SK-N-SH (cell line): ENCODE measurements at regions not wholly inside any gene's neighbourhood (a gene's known extent, or its start where the extent isn't known, plus 50 kb on each side); places are given as distances from the start of the nearest gene placed in this dataset.

ENCODE experiments used
- CTCF ChIA-PET: fragments of 300-600, 350-600 bp; formaldehyde crosslinking; extraction: SDS; loops from one replicate; lab custom pipeline; 2021; lab: Yijun Ruan, JAX
- POLR2A ChIA-PET: fragments of 350-600 bp; sonication (Branson Sonifier 250); formaldehyde crosslinking; extraction: SDS; loops from one replicate; lab custom pipeline; 2020; ENCODE audit warnings: antibody characterized with exemption, inconsistent platforms; lab: Yijun Ruan, JAX
- DNase-seq: peaks from one replicate; pipeline ENCODE4 v3.0.0; 2012
- H2AFZ ChIP-seq: fragments of 200-600 bp; sonication (generic); 2 replicates; pipeline ENCODE4 v1.8.1; 2016; ENCODE audit warnings: antibody characterized with exemption, mild to moderate bottlenecking, low read depth
- H3F3A ChIP-seq: fragments of 200-600 bp; sonication (generic); replicated peaks from 2 replicates; pipeline ENCODE3; 2016; ENCODE audit warnings: antibody characterized with exemption, mild to moderate bottlenecking; ENCODE audit not compliant: insufficient read depth
- H3K27ac ChIP-seq, 2 experiments: fragments of 200-500 bp in 1 of 2; fragments of 200-600 bp in 1 of 2; sonication (Bioruptor generic) in 1 of 2; sonication (generic), shearing (Covaris generic) in 1 of 2; 2 replicates each; pipeline versions ENCODE4 v1.5.1 to v1.6.1; 2014 to 2016; ENCODE audit warnings: low read depth in 2 of 2, inconsistent platforms in 1 of 2, low read length in 1 of 2, mild to moderate bottlenecking in 1 of 2, mixed read lengths in 1 of 2
- H3K27me3 ChIP-seq: fragments of 200-600 bp; sonication (generic), shearing (Covaris generic); 2 replicates; pipeline ENCODE4 v1.6.1; 2016; ENCODE audit warnings: mixed run types; ENCODE audit not compliant: insufficient read depth
- H3K36me3 ChIP-seq, 2 experiments: fragments of 200-500 bp in 1 of 2; fragments of 200-600 bp in 1 of 2; sonication (Bioruptor generic) in 1 of 2; sonication (generic) in 1 of 2; replicated peaks in 1 of 2; 2 replicates each; pipeline versions ENCODE3 to v1.5.1; 2014 to 2016; ENCODE audit warnings: low read length in 1 of 2, mild to moderate bottlenecking in 1 of 2; ENCODE audit not compliant: insufficient read depth in 2 of 2, control insufficient read depth in 1 of 2
- H3K4me1 ChIP-seq, 2 experiments: fragments of 200-500 bp in 1 of 2; fragments of 200-600 bp in 1 of 2; sonication (Bioruptor generic) in 1 of 2; sonication (generic), shearing (Covaris generic) in 1 of 2; 2 replicates each; pipeline versions ENCODE4 v1.5.1 to v1.6.1; 2014 to 2016; ENCODE audit warnings: low read depth in 1 of 2, low read length in 1 of 2, mixed run types in 1 of 2; ENCODE audit not compliant: insufficient read depth in 2 of 2, control insufficient read depth in 1 of 2
- H3K4me2 ChIP-seq: fragments of 200-600 bp; sonication (generic), shearing (Covaris generic); 2 replicates; pipeline ENCODE4 v1.6.1; 2017; ENCODE audit warnings: mixed run types
- H3K4me3 ChIP-seq, 2 experiments: fragments of 200-500 bp in 1 of 2; fragments of 200-600 bp in 1 of 2; sonication (Bioruptor generic) in 1 of 2; sonication (generic), shearing (Covaris generic) in 1 of 2; 2 replicates each; pipeline versions ENCODE4 v1.5.1 to v1.8.1; 2014 to 2016; ENCODE audit warnings: low read depth in 2 of 2, inconsistent platforms in 1 of 2, low read length in 1 of 2, mild to moderate bottlenecking in 1 of 2, mixed read lengths in 1 of 2, moderate library complexity in 1 of 2
- H3K79me2 ChIP-seq: fragments of 200-600 bp; sonication (generic); 2 replicates; pipeline ENCODE4 v1.8.1; 2017; ENCODE audit warnings: mild to moderate bottlenecking; ENCODE audit not compliant: insufficient read depth
- H3K9ac ChIP-seq: fragments of 200-600 bp; sonication (generic); 2 replicates; pipeline ENCODE4 v1.6.1; 2017; ENCODE audit warnings: mixed run types
- H3K9me2 ChIP-seq: fragments of 200-600 bp; sonication (generic); 2 replicates; pipeline ENCODE4 v1.6.1; 2017; ENCODE audit warnings: mixed run types
- H3K9me3 ChIP-seq: fragments of 200-600 bp; sonication (generic); 2 replicates; pipeline ENCODE4 v1.6.1; 2017; ENCODE audit warnings: mixed run types, mild to moderate bottlenecking, moderate library complexity
- H4K20me1 ChIP-seq: fragments of 200-600 bp; sonication (generic); 2 replicates; pipeline ENCODE4 v1.6.1; 2017; ENCODE audit warnings: mild to moderate bottlenecking, mixed run types; ENCODE audit not compliant: insufficient read depth
- CTCF ChIP-seq: fragments of 200-600 bp; sonication (generic); IDR thresholded peaks from 2 replicates; pipeline ENCODE4 v1.6.1; 2017; ENCODE audit warnings: antibody characterized with exemption, mild to moderate bottlenecking, moderate library complexity
- EZH2phosphoT487 ChIP-seq: fragments of 200-600 bp; sonication (generic); IDR thresholded peaks from 2 replicates; pipeline ENCODE4 v1.6.1; 2017; ENCODE audit warnings: low read depth, mixed run types, mild to moderate bottlenecking, antibody characterized with exemption, moderate library complexity, borderline replicate concordance
- FOSL2 ChIP-seq: IDR thresholded peaks from 2 replicates; pipeline ENCODE4 v1.4.0; 2012; ENCODE audit warnings: low read depth, mild to moderate bottlenecking, moderate library complexity, borderline replicate concordance
- FOXM1 ChIP-seq: IDR thresholded peaks from 2 replicates; pipeline ENCODE4 v1.4.0; 2012; ENCODE audit warnings: low read depth, mild to moderate bottlenecking
- GATA2 ChIP-seq: sonication (generic); formaldehyde crosslinking; IDR thresholded peaks from 2 replicates; pipeline ENCODE4 v1.5.0; 2020; ENCODE audit warnings: mild to moderate bottlenecking, missing genetic modification reagents
- JUND ChIP-seq: IDR thresholded peaks from 2 replicates; pipeline ENCODE4 v1.4.0; 2012
- MEF2A ChIP-seq: IDR thresholded peaks from 2 replicates; pipeline ENCODE4 v1.4.0; 2012; ENCODE audit warnings: low read depth, borderline replicate concordance
- NRF1 ChIP-seq: IDR thresholded peaks from 2 replicates; pipeline ENCODE4 v1.6.1; 2012; ENCODE audit warnings: low read depth, mild to moderate bottlenecking, low read length
- RCOR1 ChIP-seq: fragments of 150-350 bp; IDR thresholded peaks from 2 replicates; pipeline ENCODE4 v1.6.1; 2017; ENCODE audit warnings: antibody characterized with exemption, low read length
- RXRA ChIP-seq: IDR thresholded peaks from 2 replicates; pipeline ENCODE4 v1.4.0; 2012; ENCODE audit warnings: low read depth, mild to moderate bottlenecking, borderline replicate concordance
- SIN3A ChIP-seq: IDR thresholded peaks from 2 replicates; pipeline ENCODE4 v1.6.1; 2012; ENCODE audit warnings: low read depth, mild to moderate bottlenecking, low read length, moderate library complexity, borderline replicate concordance
- SMC3 ChIP-seq: IDR thresholded peaks from 2 replicates; pipeline ENCODE4 v1.6.1; 2012; ENCODE audit warnings: low read depth, low read length, improper control_type of control experiment
- TEAD4 ChIP-seq: IDR thresholded peaks from 2 replicates; pipeline ENCODE4 v1.4.0; 2012; ENCODE audit warnings: mild to moderate bottlenecking, borderline replicate concordance; ENCODE audit not compliant: insufficient read depth
- USF2 ChIP-seq: fragments of 150-350 bp; IDR thresholded peaks from 2 replicates; pipeline ENCODE4 v1.6.1; 2017; ENCODE audit warnings: antibody characterized with exemption, low read length, low read depth, borderline replicate concordance
- WGBS: methylation state at CpG from one replicate; pipeline ENCODE4 v1.1.6; 2017; ENCODE audit warnings: low lambda C conversion rate; 5-methylcytosine and 5-hydroxymethylcytosine counted together
- TF ChIP-seq, protein P1 (sequence below): IDR thresholded peaks from 2 replicates; pipeline ENCODE4 v1.6.1; 2012; ENCODE audit warnings: mild to moderate bottlenecking, low read depth, low read length, moderate library complexity

- H3K27ac ChIP-seq: no peak overlapping the region
- H3K9me3 ChIP-seq: no peaks in the 10 kb centered on the region
- no peaks in the 10 kb centered on the region for H3K79me2 ChIP-seq
- no peaks in the 10 kb centered on the region for H3K36me3 ChIP-seq
- no peak overlapping the region for H3K4me2 ChIP-seq
- H3K27me3 ChIP-seq: no peaks in the 10 kb centered on the region
- no peak overlapping the region for H3K4me3 ChIP-seq
- 2% methylated on average over 4 of the region's 4 CpGs for WGBS
- H4K20me1 ChIP-seq: no peaks in the 10 kb centered on the region
- no peak overlapping the region for H2AFZ ChIP-seq
- no peak for DNase-seq
- no peak overlapping the region for H3K9ac ChIP-seq
- H3K9me2 ChIP-seq: no peaks in the 10 kb centered on the region
- no peaks in the 10 kb centered on the region for H3F3A ChIP-seq
- TF ChIP-seq JUND (no peak), EZH2phosphoT487 (no peak), SMC3 (no peak), RXRA (no peak), RCOR1 (no peak), FOSL2 (no peak), GATA2 (no peak), TEAD4 (no peak), CTCF (no peak), USF2 (no peak), MEF2A (no peak), NRF1 (no peak), SIN3A (no peak), FOXM1 (no peak)
- TF ChIP-seq, protein P1, sequence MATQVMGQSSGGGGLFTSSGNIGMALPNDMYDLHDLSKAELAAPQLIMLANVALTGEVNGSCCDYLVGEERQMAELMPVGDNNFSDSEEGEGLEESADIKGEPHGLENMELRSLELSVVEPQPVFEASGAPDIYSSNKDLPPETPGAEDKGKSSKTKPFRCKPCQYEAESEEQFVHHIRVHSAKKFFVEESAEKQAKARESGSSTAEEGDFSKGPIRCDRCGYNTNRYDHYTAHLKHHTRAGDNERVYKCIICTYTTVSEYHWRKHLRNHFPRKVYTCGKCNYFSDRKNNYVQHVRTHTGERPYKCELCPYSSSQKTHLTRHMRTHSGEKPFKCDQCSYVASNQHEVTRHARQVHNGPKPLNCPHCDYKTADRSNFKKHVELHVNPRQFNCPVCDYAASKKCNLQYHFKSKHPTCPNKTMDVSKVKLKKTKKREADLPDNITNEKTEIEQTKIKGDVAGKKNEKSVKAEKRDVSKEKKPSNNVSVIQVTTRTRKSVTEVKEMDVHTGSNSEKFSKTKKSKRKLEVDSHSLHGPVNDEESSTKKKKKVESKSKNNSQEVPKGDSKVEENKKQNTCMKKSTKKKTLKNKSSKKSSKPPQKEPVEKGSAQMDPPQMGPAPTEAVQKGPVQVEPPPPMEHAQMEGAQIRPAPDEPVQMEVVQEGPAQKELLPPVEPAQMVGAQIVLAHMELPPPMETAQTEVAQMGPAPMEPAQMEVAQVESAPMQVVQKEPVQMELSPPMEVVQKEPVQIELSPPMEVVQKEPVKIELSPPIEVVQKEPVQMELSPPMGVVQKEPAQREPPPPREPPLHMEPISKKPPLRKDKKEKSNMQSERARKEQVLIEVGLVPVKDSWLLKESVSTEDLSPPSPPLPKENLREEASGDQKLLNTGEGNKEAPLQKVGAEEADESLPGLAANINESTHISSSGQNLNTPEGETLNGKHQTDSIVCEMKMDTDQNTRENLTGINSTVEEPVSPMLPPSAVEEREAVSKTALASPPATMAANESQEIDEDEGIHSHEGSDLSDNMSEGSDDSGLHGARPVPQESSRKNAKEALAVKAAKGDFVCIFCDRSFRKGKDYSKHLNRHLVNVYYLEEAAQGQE: no peak
- CTCF ChIA-PET: interaction anchor here (1.0 kb wide), 1 partner anchor 24 kb away, joined by 3 read pairs; no protein-coding TSS in a partner anchor
- POLR2A ChIA-PET: no interaction called here
- no peaks in the 10 kb centered on the region for H3K4me1 ChIP-seq
These were observed 79.7 kb upstream of the CXXC4 start for GRCh38 chr4:104574371-104574770.
